K562 (cell line): ENCODE measurements at regions not wholly inside any gene's neighbourhood (a gene's known extent, or its start where the extent isn't known, plus 50 kb on each side); places are given as distances from the start of the nearest gene placed in this dataset.
A peak's percentile ranks its signal among the peaks of the same experiment; 100 is the strongest.

Experiments used
- ATAC-seq: fragments of 200-7000 bp; cut with Tn5 transposase; 3 replicates; pipeline ENCODE4 v1.9.1; 2020; ENCODE audit warnings: moderate library complexity
- BruUV-seq: library from RNA; stranded (reverse); fragments of 400-500 nt; replicated peaks from 2 replicates; lab custom pipeline; 2021; lab: Mats Ljungman, UMichigan
- CTCF ChIA-PET: fragments of 300-600 bp; formaldehyde crosslinking; extraction: SDS; loops from one replicate; lab custom pipeline; 2021; ENCODE audit warnings: low intra/inter-chr PET ratio; lab: Yijun Ruan, JAX
- POLR2A ChIA-PET: fragments of 300-600, 350-650 bp; sonication (Branson Sonifier 250); formaldehyde crosslinking; extraction: SDS; loops from one replicate; lab custom pipeline; 2021; ENCODE audit warnings: antibody characterized with exemption, inconsistent platforms; lab: Yijun Ruan, JAX
- DNase-seq, 4 experiments: peaks; one replicate each; pipeline versions ENCODE4 v3.0.0 to v3.0.0-alpha.2; 2011 to 2018; ENCODE audit warnings: low spot score in 3 of 4, mixed read lengths in 3 of 4; ENCODE audit errors: extremely low read depth in 1 of 4
- FAIRE-seq: peaks from 2 replicates; lab custom pipeline; 2011; peaks lifted over from hg19 to GRCh38; lab: Jason Lieb, UNC
- H2AFZ ChIP-seq: 2 replicates; pipeline ENCODE4 v1.6.0; 2011; ENCODE audit warnings: low read depth, low read length, control low read depth, inconsistent platforms
- H3K27ac ChIP-seq: fragments of 200-600 bp; 3 replicates; pipeline ENCODE4 v1.8.0; 2011; ENCODE audit warnings: low read depth, mild to moderate bottlenecking, control low read depth, inconsistent platforms, low read length, moderate library complexity, mixed read lengths; ENCODE audit errors: extremely low read depth
- H3K27me3 ChIP-seq, 2 experiments: fragments of 300-600 bp in 1 of 2; 2 replicates in 1 of 2; 3 replicates in 1 of 2; pipeline versions ENCODE4 v1.6.0 to v1.8.0; 2011; ENCODE audit warnings: inconsistent platforms in 2 of 2, low read length in 2 of 2, mild to moderate bottlenecking in 1 of 2, mixed read lengths in 1 of 2, moderate library complexity in 1 of 2; ENCODE audit not compliant: control insufficient read depth in 2 of 2, insufficient read depth in 2 of 2
- H3K36me3 ChIP-seq: fragments of 300-600 bp; 3 replicates; pipeline ENCODE4 v1.8.0; 2011; ENCODE audit warnings: mild to moderate bottlenecking, low read length, inconsistent platforms; ENCODE audit not compliant: control insufficient read depth, insufficient read depth
- H3K4me1 ChIP-seq, 2 experiments: fragments of 200-600 bp in 1 of 2; replicated peaks in 1 of 2; 2 replicates in 1 of 2; 3 replicates in 1 of 2; pipeline versions ENCODE4 v1.5.1 to v1.8.0; 2011; ENCODE audit warnings: inconsistent platforms in 2 of 2, low read length in 2 of 2, mild to moderate bottlenecking in 1 of 2, mixed read lengths in 1 of 2, moderate library complexity in 1 of 2; ENCODE audit not compliant: control insufficient read depth in 2 of 2, insufficient read depth in 2 of 2
- H3K4me2 ChIP-seq: 2 replicates; pipeline ENCODE4 v1.6.1; 2011; ENCODE audit warnings: low read length, control low read depth, inconsistent platforms, mixed read lengths; ENCODE audit not compliant: insufficient read depth
- H3K4me3 ChIP-seq: fragments of 200-600 bp; sonication (generic), shearing (Covaris generic); 2 replicates; pipeline ENCODE4 v1.5.1; 2016; ENCODE audit warnings: control low read depth, inconsistent platforms
- H3K79me2 ChIP-seq: fragments of 200-600 bp; 3 replicates; pipeline ENCODE4 v1.8.0; 2011; ENCODE audit warnings: low read length, inconsistent platforms; ENCODE audit not compliant: control insufficient read depth, insufficient read depth
- H3K9ac ChIP-seq, 2 experiments: 2 replicates each; pipeline versions ENCODE4 v1.6.0 to v1.6.1; 2011; ENCODE audit warnings: low read depth in 2 of 2, low read length in 2 of 2, control low read depth in 1 of 2, inconsistent platforms in 1 of 2, mild to moderate bottlenecking in 1 of 2, mixed read lengths in 1 of 2; ENCODE audit not compliant: insufficient read depth in 1 of 2
- H3K9me1 ChIP-seq: one replicate; pipeline ENCODE4 v1.6.0; 2011; ENCODE audit warnings: inconsistent platforms, mild to moderate bottlenecking, low read length, moderate library complexity; ENCODE audit not compliant: control insufficient read depth, insufficient read depth
- H3K9me3 ChIP-seq: replicated peaks from 2 replicates; pipeline ENCODE4 v1.5.1; 2011; ENCODE audit warnings: low read depth, low read length, inconsistent platforms; ENCODE audit not compliant: control insufficient read depth, insufficient read depth
- H4K20me1 ChIP-seq: replicated peaks from 2 replicates; pipeline ENCODE4 v1.6.1; 2011; ENCODE audit warnings: low read length, inconsistent platforms, mixed read lengths; ENCODE audit not compliant: control insufficient read depth, insufficient read depth
- CBFA2T3 ChIP-seq: fragments of 450-650 bp; IDR thresholded peaks from 2 replicates; pipeline ENCODE4 v1.6.1; 2017
- ETV5 ChIP-seq: sonication (generic); formaldehyde crosslinking; IDR thresholded peaks from 2 replicates; pipeline ENCODE4 v1.4.0; 2020; ENCODE audit warnings: low read depth, mild to moderate bottlenecking, missing genetic modification reagents
- FOXJ2 ChIP-seq: fragments of 200-800 bp; sonication (Bioruptor generic); IDR thresholded peaks from 2 replicates; pipeline ENCODE4 v1.6.1; 2016; ENCODE audit warnings: missing genetic modification characterization, missing compliant biosample characterization
- HOMEZ ChIP-seq: fragments of 250-450 bp; sonication (Bioruptor Pico); IDR thresholded peaks from 2 replicates; pipeline ENCODE4 v1.4.0; 2020; ENCODE audit warnings: mild to moderate bottlenecking, moderate library complexity
- MAFF ChIP-seq: IDR thresholded peaks from 2 replicates; pipeline ENCODE4 v1.6.1; 2012; ENCODE audit warnings: low read length, improper control_type of control experiment
- MAFG ChIP-seq: fragments of 450-650 bp; conservative IDR thresholded peaks from 2 replicates; pipeline ENCODE4 v1.6.1; 2016; ENCODE audit warnings: missing genetic modification characterization, missing compliant biosample characterization
- MAFK ChIP-seq: IDR thresholded peaks from 2 replicates; pipeline ENCODE4 v1.6.1; 2011; ENCODE audit warnings: low read length, improper control_type of control experiment
- MBD2 ChIP-seq: sonication (generic); IDR thresholded peaks from 2 replicates; pipeline ENCODE4 v1.6.1; 2016; ENCODE audit warnings: low read depth, borderline replicate concordance
- PHF20 ChIP-seq: fragments of 450-650 bp; IDR thresholded peaks from 2 replicates; pipeline ENCODE4 v1.6.1; 2018; ENCODE audit not compliant: partially characterized antibody
- SRSF1 ChIP-seq: fragments of 200-400 bp; formaldehyde crosslinking; IDR thresholded peaks from 2 replicates; pipeline ENCODE4 v1.6.1; 2017; ENCODE audit warnings: mild to moderate bottlenecking, low read depth, low read length, moderate library complexity
- TCFL5 ChIP-seq: fragments of 250-450 bp; sonication (Bioruptor Pico); conservative IDR thresholded peaks from 2 replicates; pipeline ENCODE4 v1.6.1; 2021; ENCODE audit warnings: mild to moderate bottlenecking, moderate library complexity, matching md5 sums
- TFE3 ChIP-seq: fragments of 450-650 bp; formaldehyde crosslinking; IDR thresholded peaks from 2 replicates; pipeline ENCODE4 v1.4.0; 2020; ENCODE audit warnings: mild to moderate bottlenecking, mixed read lengths
- THRB ChIP-seq: fragments of 450-650 bp; formaldehyde crosslinking; conservative IDR thresholded peaks from 2 replicates; pipeline ENCODE4 v1.4.0; 2022; ENCODE audit warnings: mild to moderate bottlenecking, missing genetic modification characterization
- ZNF316 ChIP-seq: fragments of 450-650 bp; IDR thresholded peaks from 2 replicates; pipeline ENCODE4 v1.6.1; 2016
- ZNF699 ChIP-seq: fragments of 250-450 bp; sonication (Bioruptor Pico); IDR thresholded peaks from 2 replicates; pipeline ENCODE4 v1.8.0; 2021; ENCODE audit warnings: mild to moderate bottlenecking, moderate library complexity; ENCODE audit not compliant: insufficient replicate concordance
- WGBS: fragments of 100-300 bp; shearing (Covaris generic); methylation state at CpG from one replicate; pipeline ENCODE4 v1.1.6; 2016; ENCODE audit warnings: low coverage, mixed read lengths; ENCODE audit not compliant: insufficient coverage; ENCODE audit errors: missing lambda C conversion rate; 5-methylcytosine and 5-hydroxymethylcytosine counted together
- in situ Hi-C: fragments of 300-500 bp; cut with MboI; formaldehyde crosslinking; loops from 4 replicates; pipeline ENCODE4 v1.15.0; 2018; ENCODE audit warnings: inconsistent platforms, mixed read lengths
- intact Hi-C: fragments of 100-400 bp; cut with micrococcal nuclease; formaldehyde crosslinking; loops from 2 replicates; pipeline ENCODE4 v1.14.2; 2022

- ChIA-PET CTCF (no interaction called here), POLR2A (no interaction called here)
- in situ Hi-C loops (no loop called here), intact Hi-C loops (no loop called here)
- FAIRE-seq (no peak), ATAC-seq (no peak), DNase-seq (no peak)
- Histone ChIP-seq H3K27ac (no peak overlapping the region), H3K27me3 (no peaks in the 10 kb centered on the region), H3K4me2 (no peak overlapping the region), H3K9me1 (no peaks in the 10 kb centered on the region), H4K20me1 (no peaks in the 10 kb centered on the region), H3K9ac (no peak overlapping the region), H3K79me2 (no peaks in the 10 kb centered on the region), H3K4me1 (no peaks in the 10 kb centered on the region), H3K9me3 (no peaks in the 10 kb centered on the region), H3K36me3 (no peaks in the 10 kb centered on the region), H2AFZ (no peak overlapping the region), H3K4me3 (no peak overlapping the region)
- TF ChIP-seq ZNF316: peak; percentile 33; the same call in 1 of the 2 replicates
- TF ChIP-seq MAFG (tag): peak; percentile 25; the same call in 1 of the 2 replicates
- 0 out of 2 replicates have a peak, but pooled peaks have one; percentile 8 for TF ChIP-seq MAFK
- no peak for TF ChIP-seq MBD2
- peak; percentile 39 for TF ChIP-seq MAFF
- 2% methylated on average over 3 of the region's 3 CpGs for WGBS
- no TSS peak for BruUV-seq
Measured at GRCh38 chr2:59741840-59742239, 811.6 kb downstream of the BCL11A start.

- DNase-seq: no peak
- CTCF ChIA-PET: no interaction called here
- TF ChIP-seq CBFA2T3 (no peak), PHF20 (no peak), TCFL5 (CRISPR knock-in tag) (no peak), SRSF1 (no peak), ETV5 (CRISPR knock-in tag) (no peak), FOXJ2 (tag) (no peak), HOMEZ (CRISPR knock-in tag) (no peak), TFE3 (CRISPR knock-in tag) (no peak), THRB (no peak), ZNF699 (CRISPR knock-in tag) (no peak)
Measured at GRCh38 chr2:59739166-59739565, 814.3 kb downstream of the BCL11A start.

More at GRCh38 chr2:59739166-59739565, 814.3 kb downstream of the BCL11A start:
- Histone ChIP-seq H3K9me3 (no peaks in the 10 kb centered on the region), H3K4me1 (no peaks in the 10 kb centered on the region), H3K79me2 (no peaks in the 10 kb centered on the region), H4K20me1 (no peaks in the 10 kb centered on the region), H3K9me1 (no peaks in the 10 kb centered on the region), H3K36me3 (no peaks in the 10 kb centered on the region), H3K4me2 (no peak overlapping the region), H3K9ac (no peak overlapping the region), H3K27me3 (no peaks in the 10 kb centered on the region), H3K27ac (no peak overlapping the region), H2AFZ (no peak overlapping the region), H3K4me3 (no peak overlapping the region)
- ATAC-seq: no peak
- POLR2A ChIA-PET: no interaction called here
- intact Hi-C loops: no loop called here
- no TSS peak for BruUV-seq
- no peak for FAIRE-seq
- whole genome bisulfite sequencing: 0% methylated on average over 4 of the region's 4 CpGs
- in situ Hi-C loops: no loop called here
